H9 (cell line): ENCODE measurements at regions not wholly inside any gene's neighbourhood (a gene's known extent, or its start where the extent isn't known, plus 50 kb on each side); places are given as distances from the start of the nearest gene placed in this dataset.

Source experiments
- DNase-seq: peaks from one replicate; pipeline ENCODE4 v3.0.0-alpha.2; 2017
- H2AFZ ChIP-seq: one replicate; pipeline ENCODE4 v1.6.1; 2013; ENCODE audit warnings: mild to moderate bottlenecking, low read length, control low read depth, moderate library complexity
- H2AK5ac ChIP-seq: 2 replicates; pipeline ENCODE4 v1.6.1; 2013; ENCODE audit warnings: low read length, control low read depth, mixed read lengths; ENCODE audit not compliant: insufficient read length
- H2BK120ac ChIP-seq: one replicate; pipeline ENCODE4 v1.6.1; 2013; ENCODE audit warnings: low read depth, mild to moderate bottlenecking, low read length, control low read depth, inconsistent platforms; ENCODE audit not compliant: poor library complexity, severe bottlenecking
- H2BK12ac ChIP-seq: 2 replicates; pipeline ENCODE4 v1.6.1; 2013; ENCODE audit warnings: low read length, control low read depth, mixed read lengths, low read depth; ENCODE audit not compliant: insufficient read length
- H2BK15ac ChIP-seq: 2 replicates; pipeline ENCODE4 v1.6.1; 2013; ENCODE audit warnings: low read depth, low read length, control low read depth
- H2BK20ac ChIP-seq: one replicate; pipeline ENCODE4 v1.6.1; 2013; ENCODE audit warnings: low read depth, mild to moderate bottlenecking, low read length, control low read depth, inconsistent platforms; ENCODE audit not compliant: poor library complexity, severe bottlenecking
- H2BK5ac ChIP-seq: 2 replicates; pipeline ENCODE4 v1.6.1; 2013; ENCODE audit warnings: low read length, control low read depth, mixed read lengths; ENCODE audit not compliant: insufficient read length
- H3K14ac ChIP-seq: 2 replicates; pipeline ENCODE4 v1.6.1; 2013; ENCODE audit warnings: low read length, control low read depth; ENCODE audit not compliant: insufficient read depth
- H3K18ac ChIP-seq: 2 replicates; pipeline ENCODE4 v1.6.1; 2013; ENCODE audit warnings: low read depth, mild to moderate bottlenecking, mixed read lengths, low read length, control low read depth; ENCODE audit not compliant: insufficient read length
- H3K23ac ChIP-seq: 2 replicates; pipeline ENCODE4 v1.6.1; 2013; ENCODE audit warnings: low read length, control low read depth, mixed read lengths, low read depth; ENCODE audit not compliant: insufficient read length
- H3K23me2 ChIP-seq: 2 replicates; pipeline ENCODE4 v1.6.1; 2013; ENCODE audit warnings: low read depth, mild to moderate bottlenecking, mixed read lengths, low read length, control low read depth; ENCODE audit not compliant: insufficient read length, poor library complexity, severe bottlenecking
- H3K27ac ChIP-seq: 2 replicates; pipeline ENCODE4 v1.5.1; 2013; ENCODE audit warnings: low read length, control low read depth, mixed read lengths, low read depth; ENCODE audit not compliant: insufficient read length
- H3K27me3 ChIP-seq: 2 replicates; pipeline ENCODE4 v1.6.1; 2013; ENCODE audit warnings: low read length, control low read depth, inconsistent platforms; ENCODE audit not compliant: insufficient read depth
- H3K4ac ChIP-seq: 2 replicates; pipeline ENCODE4 v1.6.1; 2013; ENCODE audit warnings: low read depth, mild to moderate bottlenecking, control low read depth, inconsistent platforms, low read length, moderate library complexity
- H3K4me1 ChIP-seq: 2 replicates; pipeline ENCODE4 v1.6.1; 2013; ENCODE audit warnings: low read length, control low read depth, inconsistent platforms; ENCODE audit not compliant: insufficient read depth
- H3K4me2 ChIP-seq: 2 replicates; pipeline ENCODE4 v1.6.1; 2013; ENCODE audit warnings: low read length, control low read depth, mixed read lengths; ENCODE audit not compliant: insufficient read length, insufficient read depth
- H3K56ac ChIP-seq: 2 replicates; pipeline ENCODE4 v1.6.1; 2013; ENCODE audit warnings: low read depth, mild to moderate bottlenecking, mixed read lengths, low read length, control low read depth; ENCODE audit not compliant: insufficient read length
- H3K79me1 ChIP-seq: 2 replicates; pipeline ENCODE4 v1.6.1; 2013; ENCODE audit warnings: low read depth, mild to moderate bottlenecking, moderate library complexity, low read length, control low read depth, inconsistent platforms; ENCODE audit not compliant: insufficient read depth, poor library complexity, severe bottlenecking
- H3K79me2 ChIP-seq: 2 replicates; pipeline ENCODE4 v1.6.1; 2013; ENCODE audit warnings: low read length, control low read depth, inconsistent platforms; ENCODE audit not compliant: insufficient read depth
- H3K9ac ChIP-seq: 2 replicates; pipeline ENCODE4 v1.6.1; 2013; ENCODE audit warnings: low read length, control low read depth, mixed read lengths; ENCODE audit not compliant: insufficient read length; ENCODE audit errors: extremely low read depth
- H3K9me3 ChIP-seq: one replicate; pipeline ENCODE4 v1.6.1; 2013; ENCODE audit warnings: low read depth, low read length, inconsistent platforms; ENCODE audit not compliant: control insufficient read depth
- H3T11ph ChIP-seq: one replicate; pipeline ENCODE4 v1.6.1; 2013; ENCODE audit warnings: mild to moderate bottlenecking, low read length, control low read depth, inconsistent platforms
- H4K20me1 ChIP-seq: one replicate; pipeline ENCODE4 v1.6.1; 2013; ENCODE audit not compliant: control insufficient read depth, insufficient read length, insufficient read depth
- H4K5ac ChIP-seq: 2 replicates; pipeline ENCODE4 v1.6.1; 2013; ENCODE audit warnings: low read depth, mild to moderate bottlenecking, mixed read lengths, low read length, control low read depth; ENCODE audit not compliant: insufficient read length
- H4K8ac ChIP-seq: replicated peaks from 2 replicates; pipeline ENCODE4 v1.6.1; 2013; ENCODE audit warnings: low read length, control low read depth, mixed read lengths, low read depth; ENCODE audit not compliant: insufficient read length
- H4K91ac ChIP-seq: 2 replicates; pipeline ENCODE4 v1.6.1; 2013; ENCODE audit warnings: low read depth, mild to moderate bottlenecking, moderate library complexity, mixed read lengths, low read length, control low read depth; ENCODE audit not compliant: insufficient read length
- H3K27ac Mint-ChIP-seq, 3 experiments: 2 replicates in 2 of 3; 3 replicates in 1 of 3; pipeline ENCODE4 v1.8.0; 2020 to 2021; ENCODE audit warnings: mixed read lengths in 3 of 3, mild to moderate bottlenecking in 1 of 3, moderate library complexity in 1 of 3
- H3K27me3 Mint-ChIP-seq: 2 replicates; pipeline ENCODE4 v1.8.0; 2021; ENCODE audit warnings: low read depth, mild to moderate bottlenecking, moderate library complexity, mixed read lengths
- H3K36me3 Mint-ChIP-seq, 3 experiments: 2 replicates in 2 of 3; 3 replicates in 1 of 3; pipeline ENCODE4 v1.8.0; 2020 to 2021; ENCODE audit warnings: low read depth in 3 of 3, mixed read lengths in 3 of 3; ENCODE audit not compliant: insufficient read depth in 1 of 3
- H3K4me1 Mint-ChIP-seq, 2 experiments: 2 replicates each; pipeline ENCODE4 v1.8.0; 2020; ENCODE audit warnings: mixed read lengths in 2 of 2
- H3K4me3 Mint-ChIP-seq, 2 experiments: 2 replicates in 1 of 2; 3 replicates in 1 of 2; pipeline ENCODE4 v1.8.0; 2020 to 2021; ENCODE audit warnings: mild to moderate bottlenecking in 2 of 2, mixed read lengths in 2 of 2, moderate library complexity in 1 of 2
- H3K9me3 Mint-ChIP-seq, 2 experiments: 2 replicates in 1 of 2; 3 replicates in 1 of 2; pipeline ENCODE4 v1.8.0; 2020; ENCODE audit warnings: mild to moderate bottlenecking in 2 of 2, mixed read lengths in 2 of 2, moderate library complexity in 1 of 2
- CTCF ChIP-seq: fragments of 200-600 bp; sonication (generic); conservative IDR thresholded peaks from 3 replicates; pipeline ENCODE4 v1.8.0; 2021; ENCODE audit warnings: antibody characterized with exemption, mild to moderate bottlenecking
- WGBS: extraction: QIAGEN DNeasy Blood & Tissue Kit; methylation state at CpG from one replicate; pipeline ENCODE4 v1.1.7; 2013; ENCODE audit warnings: missing lambda C conversion rate, low lambda C conversion rate, mixed read lengths; ENCODE audit not compliant: insufficient read length; ENCODE audit errors: extremely low coverage; 5-methylcytosine and 5-hydroxymethylcytosine counted together

GRCh38 chr20:2227861-2228260 is 67.9 kb upstream of the TGM3 start:
- Histone ChIP-seq H4K91ac (no peak overlapping the region), H3K4me2 (no peak overlapping the region), H3K23me2 (no peaks in the 10 kb centered on the region), H4K20me1 (no peaks in the 10 kb centered on the region), H2AK5ac (no peak overlapping the region), H3K4me1 (peaks cover 6% of the 10 kb centered on the region; the same call in 1 of the 2 replicates), H3K9me3 (no peaks in the 10 kb centered on the region), H2BK5ac (no peak overlapping the region), H3K4ac (no peak overlapping the region), H2BK120ac (no peak overlapping the region), H4K8ac (no peak overlapping the region), H2BK12ac (no peak overlapping the region), H2BK15ac (no peak overlapping the region), H3K79me1 (no peaks in the 10 kb centered on the region), H3T11ph (no peak overlapping the region), H3K9ac (no peak overlapping the region), H3K18ac (no peak overlapping the region), H4K5ac (no peak overlapping the region), H3K23ac (no peak overlapping the region), H3K14ac (no peak overlapping the region), H3K27me3 (no peaks in the 10 kb centered on the region), H2BK20ac (no peak overlapping the region), H2AFZ (no peak overlapping the region), H3K27ac (no peak overlapping the region), H3K79me2 (no peaks in the 10 kb centered on the region), H3K56ac (no peak overlapping the region)
- no peak overlapping the region for H3K27ac Mint-ChIP-seq
- no peaks in the 10 kb centered on the region for H3K9me3 Mint-ChIP-seq
- no peak for TF ChIP-seq CTCF
- no CpG with 5 or more reads among the region's 2 CpGs for WGBS
- no peaks in the 10 kb centered on the region for H3K36me3 Mint-ChIP-seq
- no peak overlapping the region for H3K4me3 Mint-ChIP-seq
- no peaks in the 10 kb centered on the region for H3K27me3 Mint-ChIP-seq
- H3K4me1 Mint-ChIP-seq, result peaks cover 7 to 8% of the 10 kb centered on the region in 2 experiments
- DNase-seq, result no peak
